ENCODE measurements at regions not wholly inside any gene's neighbourhood (a gene's known extent, or its start where the extent isn't known, plus 50 kb on each side); places are given as distances from the start of the nearest gene placed in this dataset.

GRCh38 chr13:106143930-106144709 lies 391.3 kb downstream of the EFNB2 start:
- H3K36me3 Mint-ChIP-seq (ENCODE audit: low read depth): no peaks in the 10 kb centered on the region
- no peaks in the 10 kb centered on the region for H3K9me3 Mint-ChIP-seq
- CTCF ChIA-PET: no interaction called here
- H3K4me3 Mint-ChIP-seq: no peak overlapping the region
- DNase-seq: no peak
- H3K27ac Mint-ChIP-seq: no peak overlapping the region
- H3K27me3 Mint-ChIP-seq: no peaks in the 10 kb centered on the region
- POLR2A ChIA-PET: no interaction called here
- no peaks in the 10 kb centered on the region for H3K4me1 Mint-ChIP-seq

- no peaks in the 10 kb centered on the region for H3K9me3 Mint-ChIP-seq
- ChIA-PET CTCF (no interaction called here), POLR2A (no interaction called here)
- H3K27ac Mint-ChIP-seq: no peak overlapping the region
- no peaks in the 10 kb centered on the region for H3K36me3 Mint-ChIP-seq (ENCODE audit: low read depth)
- DNase-seq: no peak
- H3K4me1 Mint-ChIP-seq: no peaks in the 10 kb centered on the region
- no peaks in the 10 kb centered on the region for H3K27me3 Mint-ChIP-seq
- H3K4me3 Mint-ChIP-seq: no peak overlapping the region
Observed at GRCh38 chr13:106143392-106143791, 392.1 kb downstream of the EFNB2 start.

GRCh38 chr13:106140476-106140875 lies 395.0 kb downstream of the EFNB2 start:
- Mint-ChIP-seq H3K36me3 (ENCODE audit: low read depth) (no peaks in the 10 kb centered on the region), H3K27ac (no peak overlapping the region), H3K27me3 (no peaks in the 10 kb centered on the region), H3K4me3 (no peak overlapping the region), H3K4me1 (no peaks in the 10 kb centered on the region), H3K9me3 (no peaks in the 10 kb centered on the region)
- POLR2A ChIA-PET: no interaction called here
- DNase-seq: no peak
- CTCF ChIA-PET: no interaction called here

- Mint-ChIP-seq H3K4me3 (no peak overlapping the region), H3K27ac (no peak overlapping the region)
- CTCF ChIA-PET: no interaction called here
Observed at GRCh38 chr13:106139942-106140341, 395.5 kb downstream of the EFNB2 start.

GRCh38 chr13:106139377-106139776 lies 396.1 kb downstream of the EFNB2 start:
- Mint-ChIP-seq H3K4me1 (no peaks in the 10 kb centered on the region), H3K4me3 (no peak overlapping the region), H3K9me3 (no peaks in the 10 kb centered on the region), H3K27me3 (no peaks in the 10 kb centered on the region), H3K36me3 (ENCODE audit: low read depth) (no peaks in the 10 kb centered on the region), H3K27ac (no peak overlapping the region)
- ChIA-PET POLR2A (no interaction called here), CTCF (no interaction called here)
- no peak for DNase-seq

More at GRCh38 chr13:106139942-106140341, 395.5 kb downstream of the EFNB2 start:
- Mint-ChIP-seq H3K9me3 (no peaks in the 10 kb centered on the region), H3K4me1 (no peaks in the 10 kb centered on the region), H3K36me3 (ENCODE audit: low read depth) (no peaks in the 10 kb centered on the region), H3K27me3 (no peaks in the 10 kb centered on the region)
- DNase-seq: no peak
- POLR2A ChIA-PET: no interaction called here

- H3K4me1 Mint-ChIP-seq: no peaks in the 10 kb centered on the region
- POLR2A ChIA-PET: no interaction called here
- CTCF ChIA-PET: no interaction called here
- H3K27me3 Mint-ChIP-seq: no peaks in the 10 kb centered on the region
- no peak overlapping the region for H3K4me3 Mint-ChIP-seq
- no peaks in the 10 kb centered on the region for H3K36me3 Mint-ChIP-seq (ENCODE audit: low read depth)
- H3K9me3 Mint-ChIP-seq: no peaks in the 10 kb centered on the region
- no peak for DNase-seq
- H3K27ac Mint-ChIP-seq: no peak overlapping the region
Observed at GRCh38 chr13:106138620-106139019, 396.8 kb downstream of the EFNB2 start.

- Mint-ChIP-seq H3K4me1 (no peaks in the 10 kb centered on the region), H3K9me3 (no peaks in the 10 kb centered on the region), H3K27me3 (no peaks in the 10 kb centered on the region), H3K4me3 (no peak overlapping the region), H3K36me3 (ENCODE audit: low read depth) (no peaks in the 10 kb centered on the region), H3K27ac (no peak overlapping the region)
- CTCF ChIA-PET: no interaction called here
- POLR2A ChIA-PET: no interaction called here
- no peak for DNase-seq
Observed at GRCh38 chr13:106133025-106133424, 402.4 kb downstream of the EFNB2 start.

GRCh38 chr13:106132216-106132615 lies 403.2 kb downstream of the EFNB2 start:
- no peaks in the 10 kb centered on the region for H3K27me3 Mint-ChIP-seq
- no peak for DNase-seq
- no peak overlapping the region for H3K27ac Mint-ChIP-seq
- H3K4me3 Mint-ChIP-seq: no peak overlapping the region
- CTCF ChIA-PET: no interaction called here
- H3K36me3 Mint-ChIP-seq (ENCODE audit: low read depth): no peaks in the 10 kb centered on the region
- no peaks in the 10 kb centered on the region for H3K4me1 Mint-ChIP-seq
- no peaks in the 10 kb centered on the region for H3K9me3 Mint-ChIP-seq
- POLR2A ChIA-PET: no interaction called here

GRCh38 chr13:106129993-106130392 lies 405.5 kb downstream of the EFNB2 start:
- Mint-ChIP-seq H3K4me3 (no peak overlapping the region), H3K36me3 (ENCODE audit: low read depth) (no peaks in the 10 kb centered on the region), H3K9me3 (no peaks in the 10 kb centered on the region), H3K4me1 (no peaks in the 10 kb centered on the region), H3K27me3 (no peaks in the 10 kb centered on the region), H3K27ac (no peak overlapping the region)
- DNase-seq: no peak
- POLR2A ChIA-PET: no interaction called here
- CTCF ChIA-PET: no interaction called here

- no peaks in the 10 kb centered on the region for H3K9me3 Mint-ChIP-seq
- ChIA-PET POLR2A (no interaction called here), CTCF (no interaction called here)
- no peak overlapping the region for H3K27ac Mint-ChIP-seq
- no peak for DNase-seq
- no peaks in the 10 kb centered on the region for H3K27me3 Mint-ChIP-seq
- no peaks in the 10 kb centered on the region for H3K36me3 Mint-ChIP-seq (ENCODE audit: low read depth)
- H3K4me1 Mint-ChIP-seq: no peaks in the 10 kb centered on the region
- no peak overlapping the region for H3K4me3 Mint-ChIP-seq
Observed at GRCh38 chr13:106129273-106129672, 406.2 kb downstream of the EFNB2 start.

GRCh38 chr13:106122234-106122633 lies 413.2 kb downstream of the EFNB2 start:
- no peaks in the 10 kb centered on the region for H3K27me3 Mint-ChIP-seq
- CTCF ChIA-PET: no interaction called here
- POLR2A ChIA-PET: no interaction called here
- DNase-seq: no peak
- no peak overlapping the region for H3K27ac Mint-ChIP-seq
- H3K4me3 Mint-ChIP-seq: no peak overlapping the region
- H3K4me1 Mint-ChIP-seq: no peaks in the 10 kb centered on the region
- H3K9me3 Mint-ChIP-seq: no peaks in the 10 kb centered on the region
- no peaks in the 10 kb centered on the region for H3K36me3 Mint-ChIP-seq (ENCODE audit: low read depth)

GRCh38 chr13:106121173-106121754 lies 414.2 kb downstream of the EFNB2 start:
- H3K36me3 Mint-ChIP-seq (ENCODE audit: low read depth): no peaks in the 10 kb centered on the region
- H3K27ac Mint-ChIP-seq: no peak overlapping the region
- ChIA-PET POLR2A (no interaction called here), CTCF (no interaction called here)
- H3K9me3 Mint-ChIP-seq: no peaks in the 10 kb centered on the region
- H3K27me3 Mint-ChIP-seq: no peaks in the 10 kb centered on the region
- H3K4me1 Mint-ChIP-seq: no peaks in the 10 kb centered on the region
- DNase-seq: no peak
- no peak overlapping the region for H3K4me3 Mint-ChIP-seq

- no peak overlapping the region for H3K4me3 Mint-ChIP-seq
- DNase-seq: no peak
- ChIA-PET CTCF (no interaction called here), POLR2A (no interaction called here)
- no peaks in the 10 kb centered on the region for H3K27me3 Mint-ChIP-seq
- H3K4me1 Mint-ChIP-seq: no peaks in the 10 kb centered on the region
- no peaks in the 10 kb centered on the region for H3K9me3 Mint-ChIP-seq
- no peaks in the 10 kb centered on the region for H3K36me3 Mint-ChIP-seq (ENCODE audit: low read depth)
- H3K27ac Mint-ChIP-seq: no peak overlapping the region
Observed at GRCh38 chr13:106118996-106119395, 416.5 kb downstream of the EFNB2 start.

GRCh38 chr13:106118050-106118449 lies 417.4 kb downstream of the EFNB2 start:
- Mint-ChIP-seq H3K36me3 (ENCODE audit: low read depth) (no peaks in the 10 kb centered on the region), H3K9me3 (no peaks in the 10 kb centered on the region), H3K4me1 (no peaks in the 10 kb centered on the region), H3K27ac (no peak overlapping the region), H3K4me3 (no peak overlapping the region), H3K27me3 (no peaks in the 10 kb centered on the region)
- ChIA-PET POLR2A (no interaction called here), CTCF (no interaction called here)
- DNase-seq: no peak
